NCI-H460 (cell line): ENCODE measurements at regions not wholly inside any gene's neighbourhood (a gene's known extent, or its start where the extent isn't known, plus 50 kb on each side); places are given as distances from the start of the nearest gene placed in this dataset.
"Not testable (repeated sequence)": the region's sequence is repeated elsewhere in the genome, so short reads cannot be mapped to it uniquely, and the experiment has no call there.

ENCODE experiments used
- DNase-seq: peaks from one replicate; pipeline ENCODE4 v3.0.0-alpha.2; 2016; ENCODE audit warnings: low read depth; ENCODE audit errors: extremely low read depth

- no peak for DNase-seq
These were observed 318.1 kb downstream of the PTTG2 start for GRCh38 chr4:38278255-38278654.

- no peak for DNase-seq
These were observed 318.9 kb downstream of the PTTG2 start for GRCh38 chr4:38279077-38279476.

GRCh38 chr4:38279650-38280322 is 319.6 kb downstream of the PTTG2 start:
- DNase-seq: no peak

GRCh38 chr4:38280323-38280706 is 320.1 kb downstream of the PTTG2 start:
- DNase-seq: no peak

GRCh38 chr4:38281371-38282071 is 321.3 kb downstream of the PTTG2 start:
- no peak for DNase-seq

- no peak for DNase-seq
These were observed 323.5 kb downstream of the PTTG2 start for GRCh38 chr4:38283724-38284123.

GRCh38 chr4:38284294-38285030 is 324.3 kb downstream of the PTTG2 start:
- no peak for DNase-seq

- no peak for DNase-seq
These were observed 327.1 kb downstream of the PTTG2 start for GRCh38 chr4:38287101-38287851.

- DNase-seq: no peak
These were observed 329.4 kb downstream of the PTTG2 start for GRCh38 chr4:38289553-38289952.

GRCh38 chr4:38290366-38290765 is 330.2 kb downstream of the PTTG2 start:
- DNase-seq: no peak

GRCh38 chr4:38290914-38291313 is 330.7 kb downstream of the PTTG2 start:
- DNase-seq: no peak

GRCh38 chr4:38292529-38292928 is 332.3 kb downstream of the PTTG2 start:
- no peak for DNase-seq

GRCh38 chr4:38294238-38294637 is 334.0 kb downstream of the PTTG2 start:
- no peak for DNase-seq

GRCh38 chr4:38297061-38297460 is 336.9 kb downstream of the PTTG2 start:
- no peak for DNase-seq

- no peak for DNase-seq
These were observed 338.9 kb downstream of the PTTG2 start for GRCh38 chr4:38298868-38299713.

GRCh38 chr4:38302910-38303309 is 342.7 kb downstream of the PTTG2 start:
- DNase-seq: no peak

- DNase-seq: not testable (repeated sequence)
These were observed 344.3 kb downstream of the PTTG2 start for GRCh38 chr4:38304460-38304859.

- no peak for DNase-seq
These were observed 346.4 kb downstream of the PTTG2 start for GRCh38 chr4:38306482-38307071.

GRCh38 chr4:38308728-38309311 is 348.6 kb downstream of the PTTG2 start:
- no peak for DNase-seq
